MM.1S (cell line): ENCODE measurements at regions not wholly inside any gene's neighbourhood (a gene's known extent, or its start where the extent isn't known, plus 50 kb on each side); places are given as distances from the start of the nearest gene placed in this dataset.

Experiments
- EZH2 ChIP-seq: fragments of 300-600 bp; sonication (generic); optimal IDR thresholded peaks from 2 replicates; pipeline ENCODE3; 2017; ENCODE audit warnings: low read depth, mild to moderate bottlenecking, antibody characterized with exemption, low read length, mixed read lengths
- EZH2phosphoT487 ChIP-seq: fragments of 300-600 bp; sonication (generic); IDR thresholded peaks from 2 replicates; pipeline ENCODE4 v1.6.1; 2018; ENCODE audit warnings: antibody characterized with exemption, low read length
- TF ChIP-seq, protein P1 (sequence below): fragments of 300-600 bp; sonication (generic); IDR thresholded peaks from 2 replicates; pipeline ENCODE4 v1.5.1; 2016; ENCODE audit warnings: antibody characterized with exemption, low read length, mixed read lengths

DNA sequence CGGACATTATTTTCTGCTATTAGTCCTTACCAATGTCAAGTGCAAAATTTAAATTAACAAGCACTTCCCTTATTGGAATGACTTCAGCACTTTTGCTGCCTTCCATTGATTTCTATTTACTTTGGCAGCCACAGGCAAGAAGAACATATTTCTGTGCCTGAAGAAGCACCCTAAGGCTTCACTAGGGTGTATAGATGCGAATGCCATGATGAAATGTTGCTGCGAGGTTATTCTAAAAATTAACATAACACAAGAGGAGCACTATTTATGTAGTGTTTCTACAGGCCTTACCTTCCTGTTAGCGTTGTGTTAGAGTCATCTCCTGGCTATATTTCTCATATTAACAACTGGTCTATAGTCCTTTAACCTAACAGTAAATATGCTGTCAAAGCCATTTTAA, 365.0 kb upstream of the HNRNPA3 start:
- TF ChIP-seq, protein P1, sequence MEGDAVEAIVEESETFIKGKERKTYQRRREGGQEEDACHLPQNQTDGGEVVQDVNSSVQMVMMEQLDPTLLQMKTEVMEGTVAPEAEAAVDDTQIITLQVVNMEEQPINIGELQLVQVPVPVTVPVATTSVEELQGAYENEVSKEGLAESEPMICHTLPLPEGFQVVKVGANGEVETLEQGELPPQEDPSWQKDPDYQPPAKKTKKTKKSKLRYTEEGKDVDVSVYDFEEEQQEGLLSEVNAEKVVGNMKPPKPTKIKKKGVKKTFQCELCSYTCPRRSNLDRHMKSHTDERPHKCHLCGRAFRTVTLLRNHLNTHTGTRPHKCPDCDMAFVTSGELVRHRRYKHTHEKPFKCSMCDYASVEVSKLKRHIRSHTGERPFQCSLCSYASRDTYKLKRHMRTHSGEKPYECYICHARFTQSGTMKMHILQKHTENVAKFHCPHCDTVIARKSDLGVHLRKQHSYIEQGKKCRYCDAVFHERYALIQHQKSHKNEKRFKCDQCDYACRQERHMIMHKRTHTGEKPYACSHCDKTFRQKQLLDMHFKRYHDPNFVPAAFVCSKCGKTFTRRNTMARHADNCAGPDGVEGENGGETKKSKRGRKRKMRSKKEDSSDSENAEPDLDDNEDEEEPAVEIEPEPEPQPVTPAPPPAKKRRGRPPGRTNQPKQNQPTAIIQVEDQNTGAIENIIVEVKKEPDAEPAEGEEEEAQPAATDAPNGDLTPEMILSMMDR: no peak
- TF ChIP-seq EZH2: no peak
- TF ChIP-seq EZH2phosphoT487: no peak
